HG03565 (cell line): ENCODE measurements at regions not wholly inside any gene's neighbourhood (a gene's known extent, or its start where the extent isn't known, plus 50 kb on each side); places are given as distances from the start of the nearest gene placed in this dataset.

Experiments
- ATAC-seq: cut with Tn5 transposase; IDR thresholded peaks from one replicate; pipeline ENCODE4 v1.9.1; 2021; ENCODE audit warnings: mild to moderate bottlenecking, moderate library complexity; ENCODE audit not compliant: unreplicated experiment

- no peak for ATAC-seq
These were observed 384.0 kb upstream of the KCNMB2 start for GRCh38 chr3:178152031-178152806.

DNA sequence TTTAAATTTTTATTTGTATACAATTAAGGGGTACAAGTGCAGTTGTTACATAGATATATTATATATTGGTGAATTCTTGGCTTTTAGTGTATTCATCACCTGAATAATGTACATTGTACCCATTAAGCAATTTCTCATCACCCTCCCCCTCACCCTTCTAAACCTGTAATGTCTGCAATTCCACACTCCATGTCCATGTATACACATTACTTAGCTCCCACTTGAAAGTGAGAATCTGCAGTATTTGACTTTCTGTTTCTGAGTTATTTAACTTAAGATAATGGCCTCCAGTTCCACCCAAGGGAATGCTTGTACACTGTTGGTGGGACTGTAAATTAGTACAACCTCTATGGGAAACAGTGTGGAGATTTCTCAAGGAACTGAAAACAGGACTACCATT lies 383.2 kb upstream of the KCNMB2 start:
- ATAC-seq: no peak

- ATAC-seq: no peak
These were observed 380.7 kb upstream of the KCNMB2 start for GRCh38 chr3:178155521-178155920.

DNA sequence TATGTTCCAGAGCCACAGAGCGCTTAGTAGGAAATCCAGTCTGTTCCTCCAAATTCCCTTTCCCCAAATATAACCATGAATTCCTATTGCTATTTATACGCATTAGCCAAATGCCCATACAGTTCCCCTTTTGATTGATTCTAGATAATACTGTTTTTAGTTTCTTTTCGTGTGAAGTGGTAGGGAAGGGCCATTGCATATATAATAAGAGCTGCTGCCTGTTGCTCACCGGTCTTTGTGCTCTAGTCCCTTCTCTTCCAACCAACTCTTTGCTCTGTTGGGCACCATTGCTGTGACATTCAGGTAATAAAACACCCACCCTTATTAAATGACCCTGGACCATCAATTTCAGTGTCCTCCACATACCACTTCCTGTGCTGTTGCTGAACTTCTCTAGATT lies 379.9 kb upstream of the KCNMB2 start:
- ATAC-seq: no peak

DNA sequence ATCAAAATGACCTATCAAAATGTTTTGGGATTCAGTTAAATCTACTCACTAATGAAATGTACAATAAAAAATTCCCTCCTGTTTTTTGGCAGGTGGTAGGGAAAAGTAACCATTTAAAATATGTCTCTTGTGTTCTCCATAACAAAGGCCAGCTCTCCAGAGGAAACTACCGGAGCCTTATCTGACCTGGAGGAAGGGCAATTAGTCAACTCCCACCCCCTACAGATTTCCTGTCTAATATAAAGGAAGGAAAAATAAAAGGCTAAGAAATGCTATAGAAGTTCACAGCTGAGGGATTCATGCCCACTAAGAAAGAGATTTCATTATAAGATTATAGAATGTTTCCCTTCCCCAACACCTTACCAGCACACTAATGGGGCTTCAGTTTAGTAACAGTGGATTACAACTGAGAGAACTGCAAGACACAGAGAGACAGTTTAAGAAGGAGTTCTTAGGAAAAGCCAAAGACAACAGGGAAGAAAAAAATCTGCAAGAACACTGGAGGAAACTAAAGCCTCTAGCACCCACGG lies 376.5 kb upstream of the KCNMB2 start:
- no peak for ATAC-seq

DNA sequence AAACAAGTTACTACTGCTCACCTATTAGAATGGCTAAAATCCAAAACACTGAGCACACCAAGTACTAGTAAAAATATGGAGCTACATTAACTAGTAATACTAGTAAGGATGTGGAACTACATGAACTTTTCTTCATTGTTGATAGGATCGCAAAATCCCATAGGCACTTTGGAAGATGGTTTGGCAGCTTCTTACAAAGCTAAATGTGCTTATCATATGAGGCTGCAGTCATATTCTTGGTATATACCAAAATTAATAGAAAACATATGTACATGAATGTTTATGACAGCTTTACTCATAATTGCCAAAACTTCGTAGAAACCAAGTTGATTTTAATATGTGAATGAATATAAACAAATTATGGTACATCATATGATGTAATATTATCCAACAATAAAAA lies 366.8 kb upstream of the KCNMB2 start:
- ATAC-seq: no peak

GRCh38 chr3:178170698-178171535 lies 365.3 kb upstream of the KCNMB2 start:
- ATAC-seq: peak; percentile 43

- ATAC-seq: no peak
These were observed 364.1 kb upstream of the KCNMB2 start for GRCh38 chr3:178172121-178172520.

- ATAC-seq: no peak
These were observed 361.9 kb upstream of the KCNMB2 start for GRCh38 chr3:178174201-178174915.

DNA sequence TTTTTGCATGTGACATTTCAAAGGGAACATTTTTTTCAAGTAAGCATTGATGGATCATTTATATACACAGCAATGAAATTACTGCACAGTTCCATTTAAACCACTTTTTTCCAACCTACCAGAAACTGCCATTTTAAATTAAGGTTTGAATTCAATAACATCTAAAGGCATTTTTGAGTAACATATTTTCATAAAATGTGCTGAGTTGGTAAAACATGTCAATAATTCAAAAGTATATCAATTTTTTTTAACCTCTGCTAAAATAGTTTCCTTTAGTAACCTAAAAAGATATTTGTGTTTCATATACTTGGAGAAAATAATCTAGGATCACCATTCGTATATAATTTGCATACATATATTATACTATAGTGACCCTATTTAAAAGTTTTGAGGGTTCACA lies 355.1 kb upstream of the KCNMB2 start:
- ATAC-seq: no peak

- ATAC-seq: no peak
These were observed 354.5 kb upstream of the KCNMB2 start for GRCh38 chr3:178181784-178182183.

GRCh38 chr3:178182337-178182779 lies 353.9 kb upstream of the KCNMB2 start:
- no peak for ATAC-seq

DNA sequence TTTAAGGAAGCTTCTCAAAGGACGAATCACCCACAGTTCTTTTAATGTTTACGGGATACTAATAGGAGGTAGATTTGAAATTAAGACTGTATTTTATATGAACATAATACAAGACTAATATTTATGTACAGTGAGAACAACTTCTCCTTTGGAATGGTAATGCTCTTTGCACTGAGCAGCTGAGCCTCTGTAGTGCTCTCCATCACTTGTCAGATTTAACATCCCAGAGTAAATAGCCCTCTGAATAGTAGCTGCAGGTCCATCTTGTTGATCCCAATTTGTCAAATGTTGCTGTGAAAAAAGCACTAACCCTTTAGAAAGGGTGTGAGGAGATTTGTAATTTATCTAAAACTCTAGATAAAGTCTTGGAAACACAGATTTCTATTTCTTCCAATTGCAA lies 351.4 kb upstream of the KCNMB2 start:
- no peak for ATAC-seq

DNA sequence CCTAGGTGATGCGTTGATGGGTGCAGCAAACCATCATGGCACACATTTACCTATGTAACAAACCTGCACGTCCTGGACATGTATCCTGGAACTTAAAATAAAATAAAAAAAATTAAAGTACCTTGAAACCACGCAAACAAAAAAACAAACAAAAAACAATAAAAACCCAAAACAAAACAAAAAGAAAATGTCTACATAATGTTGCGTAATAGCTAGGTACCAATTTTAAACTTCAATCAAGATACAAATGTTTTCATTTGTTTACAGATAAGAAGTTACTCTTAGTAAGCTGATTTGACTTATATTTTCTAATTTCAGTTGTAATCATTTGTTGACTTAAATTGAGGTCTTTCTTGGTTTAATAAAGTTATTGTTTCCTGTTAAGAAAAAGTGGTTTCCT lies 349.6 kb upstream of the KCNMB2 start:
- ATAC-seq: no peak

DNA sequence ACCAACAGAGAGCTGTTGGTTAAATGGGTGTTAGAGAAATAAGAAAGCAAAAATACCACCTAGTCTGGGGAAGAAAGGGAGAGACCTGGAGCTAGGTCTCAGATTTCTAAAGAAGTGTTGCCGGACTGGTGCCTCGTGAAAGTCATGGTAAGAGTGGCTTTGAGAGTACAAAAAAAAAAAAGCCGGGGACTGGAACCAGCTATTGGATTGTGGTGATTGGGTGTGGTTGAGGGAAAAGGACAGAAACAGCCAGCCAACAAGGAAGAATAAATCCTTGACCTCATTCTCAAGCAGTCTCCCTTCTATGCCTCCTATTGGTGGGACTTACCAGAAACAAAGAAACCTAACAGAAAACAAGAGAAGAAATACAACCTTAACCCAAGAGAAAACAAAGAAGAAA lies 346.4 kb upstream of the KCNMB2 start:
- ATAC-seq: no peak

GRCh38 chr3:178193846-178194245 lies 342.4 kb upstream of the KCNMB2 start:
- ATAC-seq: no peak

DNA sequence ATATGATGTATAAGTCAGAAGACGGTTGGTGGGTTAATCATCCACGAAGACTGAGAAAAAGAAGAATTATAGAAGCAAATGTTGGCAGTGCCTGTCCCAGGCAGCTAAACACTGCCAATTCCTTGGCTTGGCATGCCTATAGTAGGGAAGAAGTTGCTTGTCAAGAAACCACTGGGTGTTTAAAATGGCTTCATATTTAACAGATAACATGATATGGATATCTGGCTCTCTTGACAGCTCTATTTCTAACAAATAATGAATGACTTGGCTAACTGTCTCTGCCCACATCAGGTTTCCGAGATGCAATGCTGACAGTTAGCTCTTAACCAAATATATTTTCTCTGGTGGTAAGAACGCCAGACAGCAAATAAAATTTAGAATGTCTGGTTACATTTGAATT lies 341.7 kb upstream of the KCNMB2 start:
- ATAC-seq: no peak

GRCh38 chr3:178195824-178196223 lies 340.4 kb upstream of the KCNMB2 start:
- ATAC-seq: peak; percentile 87

GRCh38 chr3:178198329-178198728 lies 337.9 kb upstream of the KCNMB2 start:
- ATAC-seq: no peak

GRCh38 chr3:178200316-178200715 lies 335.9 kb upstream of the KCNMB2 start:
- ATAC-seq: no peak

DNA sequence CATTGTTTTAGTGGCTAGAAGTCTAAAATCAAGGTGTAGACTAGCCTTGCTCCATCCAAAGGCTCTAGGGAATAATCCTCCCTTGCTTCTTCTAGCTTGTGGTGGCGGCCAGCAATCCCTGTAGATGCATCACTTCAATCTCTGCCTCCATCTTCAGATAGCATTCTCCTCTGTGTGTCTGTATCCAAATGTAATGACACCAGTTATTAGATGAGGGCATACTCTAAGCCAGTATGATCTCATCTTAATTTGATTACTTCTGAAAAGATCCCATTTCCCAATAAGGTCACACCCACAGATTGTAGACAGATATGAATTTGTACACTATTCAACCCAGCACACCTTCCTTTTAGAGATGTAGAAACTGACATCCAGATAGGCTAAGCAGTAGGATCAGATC lies 334.5 kb upstream of the KCNMB2 start:
- no peak for ATAC-seq
